NCI-H2171 (cell line): ENCODE measurements at regions not wholly inside any gene's neighbourhood (a gene's known extent, or its start where the extent isn't known, plus 50 kb on each side); places are given as distances from the start of the nearest gene placed in this dataset.
"Not testable (repeated sequence)": the region's sequence is repeated elsewhere in the genome, so short reads cannot be mapped to it uniquely, and the experiment has no call there.

ENCODE experiments used
- DNase-seq: peaks from one replicate; lab custom pipeline; 2025; lab: John Stamatoyannopoulos, UW

DNA sequence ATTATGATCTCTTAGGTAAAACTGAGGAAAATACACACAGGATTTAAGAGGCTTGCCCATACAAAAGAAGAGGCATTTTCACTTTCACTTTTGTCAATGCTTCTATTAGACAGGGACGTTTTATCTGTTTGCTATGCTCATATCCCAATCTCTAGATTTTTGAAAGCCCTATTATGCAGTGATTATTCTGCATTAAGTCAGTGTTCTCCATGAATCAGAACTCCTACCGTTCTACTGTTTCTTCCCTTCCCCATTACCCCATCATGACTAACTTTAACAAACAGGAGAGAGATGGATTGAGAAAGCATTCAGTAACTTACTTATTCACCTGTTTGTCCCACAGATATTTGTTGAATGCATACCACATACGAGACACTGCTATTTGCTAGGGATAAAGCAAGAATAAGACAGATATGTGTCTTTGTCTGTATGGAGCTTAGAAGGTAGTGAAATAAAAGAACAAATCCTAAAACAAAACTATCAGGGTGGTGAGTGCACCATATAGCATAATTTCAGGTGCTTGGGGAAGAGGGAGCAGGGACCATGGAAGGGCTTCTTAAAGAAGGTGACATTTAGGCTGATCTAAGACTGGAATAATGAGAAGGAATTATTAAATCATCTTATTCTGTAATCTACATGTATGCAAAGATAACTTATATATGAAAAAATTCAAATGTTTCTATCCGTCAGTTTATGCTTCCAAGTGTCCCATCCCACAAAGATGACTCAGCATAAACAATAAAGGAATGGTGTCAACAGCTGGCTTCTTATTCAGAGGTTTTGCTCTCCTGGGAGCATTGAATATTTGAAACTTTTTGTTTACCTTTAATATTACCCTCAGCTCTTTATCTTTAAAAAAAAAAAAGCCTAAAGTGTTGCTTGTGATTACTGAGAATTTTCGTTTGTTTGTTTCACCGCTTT lies 328.1 kb downstream of the HINT1 start:
- DNase-seq = no peak

DNA sequence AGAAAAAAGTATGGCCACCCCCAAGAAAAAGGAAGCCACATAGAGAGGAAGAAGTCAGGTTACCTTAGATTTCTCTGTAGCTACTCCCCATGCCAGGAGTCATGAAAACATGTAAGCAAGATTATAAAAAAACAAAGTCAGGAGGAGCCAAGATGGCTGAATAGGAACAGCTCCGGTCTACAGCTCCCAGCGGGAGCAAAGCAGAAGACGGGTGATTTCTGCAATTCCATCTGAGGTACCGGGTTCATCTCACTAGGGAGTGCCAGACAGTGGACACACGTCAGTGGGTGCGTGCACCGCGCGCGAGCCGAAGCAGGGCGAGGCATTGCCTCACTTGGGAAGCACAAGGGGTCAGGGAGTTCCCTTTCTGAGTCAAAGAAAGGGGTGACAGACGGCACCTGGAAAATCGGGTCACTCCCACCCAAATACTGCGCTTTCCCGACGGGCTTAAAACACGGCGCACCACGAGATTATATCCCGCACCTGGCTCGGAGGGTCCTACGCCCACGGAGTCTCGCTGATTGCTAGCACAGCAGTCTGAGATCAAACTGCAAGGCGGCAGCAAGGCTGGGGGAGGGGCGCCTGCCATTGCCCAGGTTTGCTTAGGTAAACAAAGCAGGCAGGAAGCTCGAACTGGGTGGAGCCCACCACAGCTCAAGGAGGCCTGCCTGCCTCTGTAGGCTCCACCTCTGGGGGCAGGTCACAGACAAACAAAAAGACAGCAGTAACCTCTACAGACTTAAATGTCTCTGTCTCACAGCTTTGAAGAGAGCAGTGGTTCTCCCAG lies 347.3 kb downstream of the HINT1 start:
- not testable (repeated sequence) for DNase-seq

DNA sequence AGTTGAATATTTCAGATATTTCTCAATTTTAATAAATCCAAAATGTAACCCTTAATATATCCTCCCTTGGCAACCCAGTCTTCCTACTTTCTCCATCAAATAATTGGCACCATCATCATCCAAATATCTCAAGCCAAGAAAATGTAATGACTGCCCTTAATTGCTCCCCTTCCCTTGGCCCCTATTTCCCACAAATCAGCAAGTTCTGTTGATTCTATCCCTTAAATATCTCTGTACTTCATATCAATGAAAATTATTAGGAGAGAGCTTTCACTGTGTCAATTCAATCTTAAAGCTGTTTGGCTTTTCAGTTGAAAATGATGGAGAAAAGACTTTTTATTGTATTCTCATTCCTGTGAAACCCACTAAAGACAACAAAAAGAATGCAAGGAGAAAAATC lies 349.8 kb downstream of the HINT1 start:
- no peak for DNase-seq

DNA sequence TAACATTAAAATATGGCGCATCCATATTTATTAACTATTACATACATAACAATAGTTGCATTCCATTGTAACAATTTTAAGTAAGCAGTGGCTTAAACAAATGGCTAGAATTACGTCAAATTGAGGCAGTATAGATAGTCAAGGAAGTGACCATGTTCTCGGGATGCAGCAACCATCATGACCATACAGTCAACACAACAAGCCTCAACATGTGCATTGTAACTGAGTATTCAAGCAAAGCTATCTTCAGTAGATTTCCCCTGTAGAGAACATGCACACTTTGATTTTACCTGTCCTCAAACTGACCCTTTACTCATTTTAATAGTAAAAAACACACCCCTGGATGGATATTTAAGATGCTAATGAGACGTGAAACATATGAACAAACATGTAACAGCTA lies 356.4 kb downstream of the HINT1 start:
- DNase-seq = no peak

GRCh38 chr5:130805648-130806047 lies 359.4 kb downstream of the HINT1 start:
- DNase-seq = no peak

- DNase-seq = no peak
These were observed 360.0 kb downstream of the HINT1 start for GRCh38 chr5:130805036-130805435.

DNA sequence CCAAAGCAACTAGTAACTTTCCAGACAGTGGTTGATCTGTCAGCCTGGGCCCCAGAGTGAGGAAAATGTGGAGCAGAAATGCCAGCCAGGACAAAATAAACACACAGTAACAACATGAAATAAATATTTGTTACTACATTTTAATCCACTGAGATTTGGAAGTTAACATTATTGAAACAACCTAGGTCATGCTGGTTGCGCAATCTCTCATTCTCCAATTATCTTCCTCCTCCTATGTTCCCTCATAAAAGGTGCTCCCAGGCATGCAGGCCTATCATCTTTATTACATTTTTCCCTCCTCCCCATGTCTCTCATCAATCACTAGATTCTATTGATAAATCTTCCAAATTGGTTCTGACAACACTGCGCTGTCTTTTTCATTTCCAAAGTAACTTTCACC lies 363.1 kb downstream of the HINT1 start:
- DNase-seq = no peak

- no peak for DNase-seq
These were observed 366.0 kb downstream of the HINT1 start for GRCh38 chr5:130799015-130799414.

- no peak for DNase-seq
These were observed 367.8 kb downstream of the HINT1 start for GRCh38 chr5:130797303-130797702.

- no peak for DNase-seq
These were observed 368.2 kb downstream of the HINT1 start for GRCh38 chr5:130796902-130797301.

DNA sequence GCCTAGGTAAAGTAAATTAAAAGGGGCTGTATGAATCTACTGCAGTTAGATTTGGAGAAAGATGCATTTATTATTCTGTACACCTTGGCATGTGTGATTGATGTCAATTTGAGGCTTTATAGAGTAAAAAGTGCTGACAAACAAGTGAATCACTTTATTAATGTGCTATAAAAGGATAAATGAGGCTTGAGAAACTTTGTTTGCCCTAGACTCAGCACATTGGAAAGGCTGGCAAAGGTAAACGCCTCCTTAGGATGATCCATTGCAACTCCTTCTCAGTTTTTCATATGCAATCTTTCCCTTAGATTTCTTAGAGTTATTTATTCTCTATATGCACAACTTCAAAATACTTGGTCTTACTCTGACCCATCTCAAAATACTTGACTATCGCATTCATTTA lies 369.0 kb downstream of the HINT1 start:
- DNase-seq = no peak

DNA sequence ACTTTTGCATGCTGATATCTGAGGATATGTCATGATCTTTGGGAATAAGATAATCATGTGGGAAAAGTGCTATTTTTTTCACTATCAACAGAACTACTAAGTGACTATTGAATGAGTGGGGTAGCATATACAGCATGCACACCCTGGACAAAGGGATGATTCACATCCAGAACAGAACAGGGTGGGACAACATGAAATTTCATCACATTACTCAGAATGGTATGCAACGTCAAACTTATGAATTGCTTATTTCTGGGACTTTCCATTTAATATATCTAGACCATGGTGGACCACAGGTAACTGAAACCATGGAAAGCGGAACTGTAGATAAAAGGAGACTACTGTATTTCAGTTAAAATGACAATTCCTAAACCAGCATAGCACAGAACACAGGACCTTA lies 370.0 kb downstream of the HINT1 start:
- no peak for DNase-seq

DNA sequence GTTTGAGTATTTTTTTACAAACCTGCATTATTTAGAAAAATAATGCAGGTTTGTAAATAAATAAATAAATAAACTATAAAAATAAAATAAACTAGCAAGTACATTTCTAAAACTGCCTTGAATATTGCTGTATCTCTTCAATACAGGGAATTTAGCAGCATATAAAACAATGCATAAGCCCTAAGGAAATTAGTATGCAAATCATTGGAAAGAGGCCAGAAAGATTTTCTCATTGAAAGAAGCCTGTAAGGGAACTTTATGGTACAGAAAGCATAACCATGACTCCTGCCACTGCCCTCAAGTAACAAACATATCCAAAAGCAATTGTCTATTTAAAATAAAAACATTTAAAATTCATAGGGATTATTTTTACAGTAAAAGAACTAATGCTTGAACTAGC lies 387.3 kb downstream of the HINT1 start:
- DNase-seq = no peak

- no peak for DNase-seq
These were observed 391.2 kb downstream of the HINT1 start for GRCh38 chr5:130773813-130774212.

DNA sequence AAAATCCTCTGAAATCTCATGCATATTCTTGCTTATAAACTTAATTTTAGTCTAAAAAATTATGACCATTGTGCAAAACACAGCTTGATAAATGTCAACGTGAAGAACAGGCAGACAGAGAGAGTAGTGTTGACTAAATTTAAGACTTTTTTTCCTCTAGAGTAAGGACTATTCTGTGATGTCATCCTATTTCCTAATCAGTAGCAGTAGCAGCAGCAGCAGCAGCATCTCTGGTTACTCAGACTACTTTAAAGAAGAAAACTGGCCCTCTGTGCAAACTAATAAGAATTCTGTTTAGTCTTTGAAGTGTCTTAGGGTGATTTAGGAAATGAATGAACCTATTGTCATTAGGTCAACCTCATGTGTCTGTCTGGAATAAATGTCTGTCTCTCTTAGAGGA lies 403.0 kb downstream of the HINT1 start:
- DNase-seq = no peak

DNA sequence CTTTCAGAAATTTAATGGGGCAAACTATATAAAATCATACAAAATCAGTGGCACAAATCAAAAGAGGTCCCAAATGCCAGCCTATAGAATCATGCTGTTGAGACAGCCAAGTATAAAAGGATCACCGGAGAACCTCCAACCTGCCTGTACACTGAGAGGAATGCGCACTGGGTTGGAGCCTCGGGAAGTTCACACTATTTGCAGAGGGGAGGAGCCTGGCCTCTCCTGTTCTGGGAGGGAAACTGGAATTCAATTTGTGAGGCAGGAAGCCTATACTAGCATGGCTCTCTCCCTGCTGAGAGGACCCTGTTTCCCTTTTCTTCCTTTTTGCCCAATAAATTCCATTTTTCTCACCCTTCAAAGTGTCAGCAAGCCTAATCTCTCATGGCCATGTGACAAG lies 406.0 kb downstream of the HINT1 start:
- no peak for DNase-seq

DNA sequence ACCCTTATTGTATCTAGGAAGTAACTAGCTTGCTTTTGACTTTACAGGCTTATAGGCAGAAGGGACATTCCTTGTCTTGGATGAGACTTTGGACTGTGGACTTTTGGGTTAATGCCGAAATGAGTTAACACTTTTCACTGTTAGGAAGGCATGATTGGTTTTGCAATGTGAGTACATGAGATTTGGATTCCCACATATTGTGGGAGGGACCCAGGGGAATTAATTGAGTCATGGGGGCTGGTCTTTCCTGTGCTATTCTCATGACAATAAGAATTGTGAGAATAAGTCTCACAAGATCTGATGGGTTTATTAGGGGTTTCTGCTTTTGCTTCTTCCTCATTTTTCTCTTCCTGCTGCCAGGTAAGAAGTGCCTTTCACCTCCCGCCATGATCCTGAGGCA lies 417.5 kb downstream of the HINT1 start:
- DNase-seq = no peak

GRCh38 chr5:130746641-130747040 lies 418.4 kb downstream of the HINT1 start:
- not testable (repeated sequence) for DNase-seq

DNA sequence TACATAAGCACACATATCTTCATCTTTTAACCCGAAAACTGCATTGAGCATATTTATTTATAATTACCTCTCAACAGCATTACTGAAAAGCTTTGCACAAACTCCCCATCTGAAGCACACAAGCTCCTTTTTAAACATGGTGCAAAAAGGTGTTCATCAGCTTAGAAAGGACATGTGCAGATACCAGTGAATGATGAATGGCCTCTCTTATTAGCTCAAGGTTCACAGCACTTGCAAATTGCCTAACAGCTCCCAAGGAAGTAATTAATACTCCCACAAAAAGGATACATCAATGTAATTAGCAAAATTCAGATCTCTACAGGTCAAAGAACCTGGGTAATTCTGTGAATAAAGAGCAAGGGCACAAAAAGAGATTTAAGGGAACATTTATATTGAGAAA lies 422.0 kb downstream of the HINT1 start:
- no peak for DNase-seq

DNA sequence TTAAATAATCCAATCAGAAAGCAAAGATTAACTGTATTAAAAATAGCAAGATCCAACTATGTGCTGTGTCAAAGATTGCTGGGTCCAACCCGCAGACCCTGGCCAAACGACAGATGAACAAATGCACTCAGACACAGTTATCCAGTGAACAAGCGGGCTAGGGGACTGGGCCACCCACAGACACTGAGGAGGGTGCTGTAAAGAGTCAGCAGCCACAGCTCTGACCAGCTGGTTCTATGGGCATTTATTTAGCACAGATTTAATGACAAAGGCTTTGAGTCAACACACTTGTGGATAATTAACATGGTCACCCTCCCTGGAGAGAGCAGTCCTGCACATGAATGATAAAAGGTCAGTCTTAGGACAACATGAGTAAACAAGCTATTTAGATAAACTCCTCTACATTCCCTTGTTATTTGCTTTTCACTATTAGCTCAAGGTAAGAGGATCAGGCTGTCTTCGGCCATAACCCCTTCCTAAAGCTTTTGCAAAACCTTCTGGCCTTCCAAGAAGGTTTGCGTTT lies 424.9 kb downstream of the HINT1 start:
- no peak for DNase-seq

DNA sequence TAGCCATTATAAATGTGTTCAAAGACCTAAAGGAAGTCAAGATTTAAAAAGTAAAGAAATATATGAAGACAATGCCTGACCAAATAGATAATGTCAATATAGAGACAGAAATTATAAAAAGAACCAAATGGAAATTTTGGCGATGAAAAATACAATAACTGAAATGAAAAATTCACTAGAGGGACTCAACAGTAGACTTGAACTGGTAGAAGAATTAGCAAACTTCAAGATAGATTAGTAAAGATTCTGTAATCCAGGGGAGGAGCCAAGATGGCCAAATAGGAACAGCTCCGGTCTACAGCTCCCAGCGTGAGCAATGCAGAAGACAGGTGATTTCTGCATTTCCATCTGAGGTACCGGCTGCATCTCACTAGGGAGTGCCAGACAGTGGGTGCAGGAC lies 433.2 kb downstream of the HINT1 start:
- DNase-seq = no peak

- DNase-seq = no peak
These were observed 435.5 kb downstream of the HINT1 start for GRCh38 chr5:130729541-130729940.

DNA sequence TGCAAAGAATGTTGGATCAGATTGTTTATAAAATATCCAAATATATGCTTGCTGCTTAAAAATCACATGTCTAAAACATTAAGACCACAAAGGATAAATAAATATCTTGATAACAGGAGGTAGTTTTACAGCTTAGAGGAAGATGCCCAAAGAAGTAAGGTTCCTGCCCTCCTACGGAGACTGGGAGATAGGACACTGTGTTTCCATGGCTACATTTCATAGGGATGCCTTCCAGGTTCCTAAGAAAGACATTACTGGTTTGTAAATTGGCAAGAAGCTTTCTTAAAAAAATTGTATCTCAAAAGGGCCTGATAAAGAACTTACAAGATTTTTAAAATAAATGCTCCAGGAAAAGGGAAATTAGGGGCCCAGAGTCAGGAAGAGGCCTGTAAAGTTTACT lies 437.2 kb downstream of the HINT1 start:
- no peak for DNase-seq
